ENCODE measurements at regions not wholly inside any gene's neighbourhood (a gene's known extent, or its start where the extent isn't known, plus 50 kb on each side); places are given as distances from the start of the nearest gene placed in this dataset.

DNA sequence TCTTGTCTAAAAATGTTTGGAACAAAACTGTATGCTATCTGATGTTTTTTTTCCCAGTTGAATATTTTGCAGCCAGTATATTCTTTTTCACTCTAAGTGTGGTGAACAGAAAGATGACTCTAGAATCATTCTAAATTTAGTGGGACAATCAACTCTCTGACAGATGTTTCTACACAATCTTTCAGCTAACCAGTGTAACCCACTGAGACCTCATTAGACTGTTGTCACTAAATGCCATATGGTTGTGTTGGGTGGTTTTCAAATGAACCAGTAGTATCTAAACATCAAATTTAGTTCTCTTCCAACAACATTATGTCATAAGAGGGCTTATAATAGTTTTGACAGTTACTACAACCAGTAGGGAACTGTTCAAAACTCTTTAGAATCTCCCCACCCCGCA, 129.6 kb upstream of the PRLR start:
- no peak for DNase-seq

DNA sequence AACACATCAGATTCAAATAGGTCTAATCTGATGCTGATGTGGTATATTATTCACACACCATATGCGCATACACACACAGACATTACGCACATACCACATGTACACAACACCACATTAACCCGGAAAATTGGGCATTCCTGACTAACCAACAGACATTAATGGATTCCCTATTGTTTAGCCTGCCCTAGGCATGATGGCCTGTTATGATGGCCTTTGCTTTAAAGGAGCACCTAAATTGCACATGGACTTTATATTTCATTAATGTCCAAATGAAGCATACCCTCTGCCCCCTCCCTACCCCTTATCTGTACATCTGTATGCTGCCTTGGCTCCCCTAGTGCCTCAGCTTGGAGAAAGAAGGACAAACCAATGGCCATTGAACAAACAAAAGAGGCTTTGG, 127.7 kb upstream of the PRLR start:
- DNase-seq, result no peak

DNA sequence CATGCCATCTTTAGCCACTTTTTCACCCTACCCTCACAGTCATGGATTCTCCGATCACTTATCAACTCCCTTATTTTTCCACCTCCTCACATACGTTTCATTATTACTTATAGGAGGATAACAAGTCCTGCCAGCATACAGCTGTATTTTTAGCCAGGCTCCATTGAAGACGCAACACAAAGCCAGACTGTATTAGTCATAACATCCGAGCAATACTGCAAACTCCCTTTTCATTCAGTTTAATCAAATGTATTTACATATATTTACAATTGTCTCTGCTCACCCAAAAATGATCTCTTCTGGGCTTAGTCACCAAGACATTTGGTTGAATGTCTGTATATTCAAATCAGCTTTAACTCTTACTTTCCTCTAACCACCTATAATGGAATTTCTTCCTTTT, 126.4 kb upstream of the PRLR start:
- no peak for DNase-seq

DNA sequence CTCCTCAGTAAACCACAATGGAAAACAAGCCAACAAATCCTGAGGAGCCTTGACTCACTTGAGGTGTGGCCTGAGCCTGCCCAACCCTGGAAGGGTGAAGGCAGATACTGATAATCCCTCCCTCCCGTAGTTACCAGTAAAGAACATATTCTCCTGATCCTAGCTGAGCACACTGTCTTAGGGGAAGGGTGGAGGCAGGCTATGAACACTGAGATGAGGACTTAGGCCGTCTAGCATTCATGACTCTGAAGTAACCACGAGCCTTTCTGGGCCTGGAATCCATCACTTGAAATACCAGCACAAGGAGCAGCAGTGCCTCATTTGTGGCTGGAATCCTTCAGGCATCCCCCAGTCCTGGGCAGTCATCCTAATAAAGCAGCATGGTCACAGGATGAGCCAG, 124.5 kb upstream of the PRLR start:
- no peak for DNase-seq

DNA sequence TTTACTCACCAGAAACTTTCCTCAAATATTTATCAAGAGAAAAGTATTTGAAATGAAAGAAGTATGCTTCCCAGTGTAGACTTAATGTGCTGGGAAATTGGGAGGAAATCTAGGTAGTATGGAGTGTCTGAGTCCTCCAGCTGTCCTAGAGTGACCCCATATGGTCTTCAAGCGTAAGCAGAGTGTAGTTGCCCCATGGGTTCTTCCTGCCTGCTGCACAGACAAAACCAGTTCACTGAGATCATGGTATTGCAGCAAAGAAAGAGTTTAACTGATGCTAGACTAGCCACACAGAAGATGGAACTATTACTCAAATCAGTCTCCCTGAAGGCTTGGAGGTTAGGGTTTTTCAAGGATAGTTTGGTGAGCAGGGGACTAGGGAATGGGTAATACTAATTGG, 114.9 kb upstream of the PRLR start:
- no peak for DNase-seq

DNA sequence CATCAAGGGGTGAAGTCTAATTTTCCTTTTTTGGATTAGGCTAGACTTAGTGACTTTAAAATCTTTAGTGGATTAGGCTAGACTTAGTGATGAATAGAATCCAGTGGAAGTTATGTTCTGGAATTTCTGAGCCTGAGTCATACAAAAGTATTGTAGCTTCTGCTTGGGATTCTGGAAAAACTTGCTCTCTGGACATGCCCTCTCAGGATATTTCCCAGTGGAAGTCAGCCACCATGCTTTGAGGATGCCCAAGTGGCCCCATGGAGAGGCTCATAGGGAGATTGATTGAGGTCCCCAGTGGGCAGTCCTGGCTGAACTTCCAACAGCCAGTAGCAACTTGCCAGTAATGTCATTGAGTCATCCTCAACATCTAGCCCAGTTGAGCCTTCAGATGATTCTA, 112.4 kb upstream of the PRLR start:
- no peak for DNase-seq

DNA sequence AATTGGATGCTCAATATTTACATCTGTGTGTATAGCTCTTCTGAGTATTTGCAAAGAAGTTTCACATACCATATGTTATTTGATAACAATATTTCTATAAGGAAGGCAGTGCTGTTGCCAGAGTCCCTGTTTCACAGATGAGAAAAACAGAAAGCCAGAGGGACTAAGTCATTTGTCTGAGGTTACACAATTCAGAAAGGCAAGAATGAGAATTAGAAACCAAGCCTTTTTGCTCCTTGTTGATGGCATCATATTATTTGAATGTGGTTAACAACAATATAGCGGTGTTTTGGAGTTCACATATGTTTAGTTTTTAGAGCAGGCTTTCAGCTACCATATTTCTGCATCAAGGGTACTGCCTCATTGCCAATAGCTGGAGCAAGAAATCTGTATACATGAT, 110.9 kb upstream of the PRLR start:
- DNase-seq, result no peak

DNA sequence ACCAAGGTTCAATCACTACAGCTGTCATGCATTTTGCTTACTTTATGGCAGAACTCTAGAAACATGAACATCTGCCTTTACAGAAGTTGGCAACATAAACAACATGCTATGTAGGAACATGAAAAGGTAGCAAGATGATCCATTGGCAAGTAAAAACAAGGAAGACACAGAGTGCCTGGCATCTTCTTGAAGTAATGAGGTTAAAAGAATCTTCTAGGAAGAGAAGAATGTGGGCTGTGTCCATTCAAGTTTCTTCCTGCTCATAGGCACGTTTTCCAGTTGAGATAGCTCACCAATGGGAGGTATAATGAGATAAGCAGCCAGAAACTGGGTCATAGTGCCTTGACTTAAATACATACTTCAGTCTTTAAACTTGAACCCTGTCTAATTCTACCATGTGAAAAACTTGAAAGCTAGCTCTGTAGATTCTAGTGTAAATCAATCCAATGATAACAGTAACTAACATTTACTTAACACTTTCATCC, 109.4 kb upstream of the PRLR start:
- no peak for DNase-seq

DNA sequence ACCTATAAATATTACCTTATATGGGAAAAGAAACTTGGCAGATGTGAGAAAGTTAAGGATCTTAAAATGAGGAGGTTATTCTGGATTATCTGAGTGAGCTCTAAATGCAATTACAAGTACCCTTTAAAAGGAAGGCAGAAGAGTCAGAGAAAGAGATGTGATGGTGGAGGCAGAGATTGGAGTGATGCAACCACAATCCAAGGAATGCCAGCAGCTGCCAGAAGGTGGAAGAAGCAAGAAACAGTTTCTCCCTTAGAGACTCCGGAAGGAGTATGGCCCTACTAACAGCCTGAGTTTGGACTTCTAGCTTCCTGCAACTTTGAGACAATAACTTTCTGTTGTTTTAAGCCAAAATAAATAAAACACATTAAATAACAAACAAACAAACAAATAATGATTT, 108.7 kb upstream of the PRLR start:
- DNase-seq, result no peak

DNA sequence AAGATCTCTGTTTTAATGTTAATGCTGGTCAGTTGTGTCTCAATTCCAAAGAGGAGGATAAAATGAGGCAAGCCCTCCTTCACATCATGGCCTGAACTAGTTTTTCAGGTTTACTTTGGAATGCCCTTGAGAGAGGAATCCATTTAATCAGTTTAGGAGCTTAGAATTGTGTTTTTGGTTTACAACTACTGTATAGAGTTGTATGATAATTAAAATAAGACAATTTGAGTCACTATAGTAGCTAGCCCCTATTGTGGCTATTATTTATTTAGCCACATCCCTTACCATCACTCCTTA, 107.8 kb upstream of the PRLR start:
- no peak for DNase-seq

DNA sequence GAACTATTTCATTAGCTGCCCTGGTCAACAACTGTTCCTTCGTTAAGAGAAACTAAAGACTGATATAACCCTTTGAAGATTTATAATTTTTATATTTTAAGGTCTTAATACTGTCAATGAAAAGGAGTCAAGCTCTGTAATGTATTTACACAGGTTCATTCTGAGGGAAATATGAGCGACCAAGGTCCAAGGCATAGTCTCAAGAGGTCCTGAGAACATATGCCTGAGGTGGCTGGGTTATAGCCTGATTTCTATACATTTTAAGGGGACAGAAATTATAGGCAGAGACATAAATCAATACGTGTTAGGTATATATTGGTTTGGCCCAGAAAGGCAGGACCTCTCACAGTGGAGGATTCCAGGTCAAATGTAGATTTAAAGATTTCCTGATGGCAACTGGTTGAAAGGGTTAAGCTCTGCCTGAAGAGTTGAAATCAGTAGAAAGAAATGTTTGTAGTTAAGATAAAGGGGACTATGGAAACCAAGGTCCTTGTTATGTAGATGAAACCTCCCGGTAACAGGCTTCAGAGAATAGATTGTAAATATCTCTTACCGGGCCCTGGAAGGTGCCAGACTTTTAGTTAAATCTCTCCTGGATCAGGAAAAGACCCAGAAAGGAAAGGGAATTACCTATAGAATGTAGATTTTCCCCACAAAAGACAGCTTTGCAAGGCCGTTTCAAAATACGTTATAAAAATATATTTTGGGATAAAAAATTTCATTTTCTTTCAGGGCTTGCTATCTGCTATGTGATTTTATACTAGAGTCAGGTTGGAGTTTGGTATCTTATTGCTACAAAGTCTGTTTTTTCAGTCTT, 107.3 kb upstream of the PRLR start:
- DNase-seq, result no peak

DNA sequence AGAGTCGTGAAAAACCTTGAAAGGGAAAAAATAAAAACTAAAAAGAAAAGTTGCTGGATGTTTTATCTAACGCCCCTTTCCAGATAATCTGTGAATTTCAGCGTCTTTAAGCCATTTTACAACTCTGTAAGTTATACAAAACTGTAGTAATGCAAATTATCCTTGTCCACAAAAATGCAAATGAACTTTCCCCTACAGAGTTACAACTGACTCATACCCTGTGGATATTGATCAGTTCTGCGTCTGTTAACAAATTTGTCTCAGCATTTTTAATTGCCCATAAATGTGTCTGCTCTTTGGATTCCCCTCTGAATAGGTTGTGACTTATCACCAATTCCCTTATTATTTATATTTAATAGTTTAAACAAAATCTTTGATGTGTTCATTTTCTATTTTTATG, 105.9 kb upstream of the PRLR start:
- DNase-seq, result no peak

DNA sequence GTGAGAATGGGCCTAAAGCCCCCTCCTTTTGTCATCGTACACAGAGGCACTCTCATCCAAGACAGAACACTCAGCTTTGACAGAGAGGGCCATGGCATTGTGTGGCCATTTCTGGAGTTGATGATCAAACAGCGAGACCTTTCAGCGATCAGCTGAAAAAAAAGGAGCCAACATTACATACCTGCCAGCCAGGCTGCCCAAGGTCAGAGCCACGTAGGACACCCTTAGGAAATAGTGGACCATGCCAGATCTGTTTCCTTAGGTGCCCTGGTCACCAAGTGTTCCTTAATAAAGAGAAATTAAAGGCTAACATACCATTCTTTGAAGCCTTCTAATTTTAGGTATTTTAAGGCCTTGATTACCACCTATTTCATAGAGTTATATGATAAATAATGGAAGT, 105.5 kb upstream of the PRLR start:
- no peak for DNase-seq

DNA sequence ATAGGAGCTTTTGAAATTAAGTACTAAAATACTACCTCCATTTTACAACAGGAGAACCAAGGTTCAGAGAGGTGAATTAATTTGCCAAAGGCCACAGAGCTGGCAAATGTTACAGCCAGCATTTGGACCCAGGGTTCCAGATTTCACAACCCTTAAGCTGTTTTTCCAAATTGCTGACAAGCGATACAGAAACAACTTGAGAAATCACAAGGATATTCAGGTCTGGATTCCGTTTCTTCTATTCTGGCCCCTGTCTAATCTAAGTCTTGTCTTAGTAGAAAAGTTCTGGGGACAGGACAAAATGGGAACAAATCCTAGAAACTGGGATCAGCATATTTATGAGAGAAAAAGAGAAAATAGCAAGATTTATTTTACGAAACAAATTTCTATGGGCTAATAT, 103.1 kb upstream of the PRLR start:
- no peak for DNase-seq

DNA sequence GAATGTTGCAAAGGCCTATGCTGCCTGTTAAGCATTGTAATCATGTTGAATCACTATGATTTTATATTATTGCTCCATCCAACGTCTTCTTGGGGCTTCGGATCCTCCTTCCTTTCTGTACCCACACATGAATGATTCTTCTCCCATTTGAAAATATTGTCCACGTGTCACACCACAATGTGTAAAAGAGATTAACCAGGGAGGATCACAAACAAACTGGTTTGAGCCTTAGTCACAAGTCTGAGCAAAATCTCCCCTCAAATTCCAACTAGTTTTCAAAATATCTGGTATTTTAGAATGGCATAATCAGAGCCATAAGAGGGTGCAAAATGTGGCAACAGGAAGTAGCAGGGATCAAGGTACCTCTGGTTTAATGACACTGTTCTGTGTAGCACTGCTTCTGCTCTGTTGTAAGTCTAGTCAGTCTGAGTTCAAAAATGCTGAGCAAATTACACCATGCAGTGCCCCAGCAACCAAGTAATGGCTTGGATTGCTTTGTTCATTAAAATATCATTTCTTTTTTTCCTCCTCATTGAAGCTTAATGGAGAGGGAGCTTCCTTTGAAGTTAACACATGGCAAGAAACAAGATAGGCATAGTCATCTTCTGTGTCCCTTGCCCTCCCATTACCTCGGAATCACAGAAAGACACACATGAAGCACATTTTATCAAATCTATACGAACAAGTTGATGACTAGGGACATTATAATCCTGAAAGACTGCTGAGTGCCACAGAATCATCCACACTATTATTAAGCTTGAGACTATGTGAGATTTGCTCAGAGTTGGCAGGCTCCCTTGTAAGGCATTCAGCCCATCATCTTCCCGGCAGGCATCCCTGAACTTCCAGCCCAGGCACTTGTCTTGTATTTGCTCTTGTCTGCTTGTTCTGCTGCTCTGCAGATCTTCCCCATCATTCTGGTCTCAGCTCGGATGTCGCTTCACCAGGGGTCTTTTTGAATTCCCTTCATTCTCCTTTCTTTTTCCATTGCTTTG, 102.0 kb upstream of the PRLR start:
- DNase-seq, result no peak

DNA sequence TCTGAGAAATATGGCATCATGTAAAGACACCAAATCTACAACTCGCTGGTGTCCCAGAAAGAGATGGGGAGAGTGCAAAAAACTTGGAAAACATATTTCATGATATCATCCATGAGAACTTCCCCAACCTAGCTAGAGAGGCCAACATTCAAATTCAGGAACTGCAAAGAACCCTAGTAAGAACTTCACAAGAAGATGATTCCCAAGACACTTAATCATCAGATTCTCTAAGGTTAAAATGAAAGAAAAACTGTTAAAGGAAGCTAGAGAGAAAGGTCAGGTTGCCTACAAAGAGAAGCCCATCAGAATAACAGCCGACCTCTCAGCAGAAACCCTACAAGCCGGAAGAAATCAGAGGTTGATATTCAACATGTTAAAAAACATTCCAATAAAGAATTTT, 95.5 kb upstream of the PRLR start:
- DNase-seq, result no peak

DNA sequence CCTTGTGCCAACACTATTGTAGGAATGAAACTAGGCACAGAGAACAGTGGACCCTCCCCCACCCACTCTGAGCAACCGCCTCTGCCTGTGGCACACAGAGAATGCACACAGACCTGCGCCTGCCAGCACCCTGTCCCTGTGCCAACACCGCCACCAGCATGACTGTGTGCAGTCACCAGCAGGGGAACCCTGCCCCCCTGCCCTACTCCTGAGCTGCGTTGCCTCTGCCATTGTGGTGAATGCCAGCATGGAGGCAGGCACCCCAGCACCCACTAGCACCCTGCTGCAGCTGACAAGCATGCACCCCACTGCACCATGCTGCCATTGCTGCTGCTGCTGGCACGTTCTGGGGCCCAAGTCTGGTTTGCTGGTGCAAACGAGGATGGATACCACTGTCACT, 94.4 kb upstream of the PRLR start:
- DNase-seq, result no peak

DNA sequence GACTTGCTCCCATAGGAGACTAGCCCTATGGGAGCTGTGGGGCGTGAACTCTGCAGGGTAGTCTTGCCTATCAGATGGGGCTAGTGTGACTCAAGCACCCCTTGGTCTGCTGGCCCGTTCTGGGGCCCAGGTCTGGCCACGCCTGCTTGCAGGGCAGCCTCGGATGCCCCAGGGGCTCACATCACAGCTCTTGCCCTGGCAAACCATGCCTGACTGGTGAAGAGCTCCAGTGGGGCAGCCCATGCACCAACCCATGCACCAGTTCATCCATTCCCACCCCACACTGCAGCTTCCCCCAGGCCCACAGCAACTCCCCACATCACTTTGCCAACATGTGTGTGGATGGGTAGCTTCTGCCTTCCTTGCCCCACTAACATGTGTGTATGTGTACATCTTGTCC, 93.9 kb upstream of the PRLR start:
- DNase-seq, result no peak

DNA sequence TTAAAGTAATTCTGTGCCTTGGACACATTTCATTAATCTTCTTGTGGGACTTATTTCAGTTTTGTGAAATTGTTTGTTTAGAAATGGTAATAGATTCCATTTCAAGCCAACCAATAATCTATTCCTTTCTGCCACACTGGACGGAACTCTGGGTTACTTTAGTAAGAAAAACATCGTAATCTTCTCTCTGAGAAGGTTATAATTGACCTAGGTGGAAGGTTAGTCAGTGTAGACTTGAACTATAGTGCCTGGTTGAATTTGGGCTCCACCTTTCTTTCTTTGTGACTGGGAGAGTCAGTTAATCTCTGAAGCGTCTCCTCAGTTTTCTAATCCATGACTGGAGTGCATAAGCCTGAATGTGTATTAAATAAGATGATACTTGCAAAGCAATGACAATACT, 89.7 kb upstream of the PRLR start:
- DNase-seq, result no peak

DNA sequence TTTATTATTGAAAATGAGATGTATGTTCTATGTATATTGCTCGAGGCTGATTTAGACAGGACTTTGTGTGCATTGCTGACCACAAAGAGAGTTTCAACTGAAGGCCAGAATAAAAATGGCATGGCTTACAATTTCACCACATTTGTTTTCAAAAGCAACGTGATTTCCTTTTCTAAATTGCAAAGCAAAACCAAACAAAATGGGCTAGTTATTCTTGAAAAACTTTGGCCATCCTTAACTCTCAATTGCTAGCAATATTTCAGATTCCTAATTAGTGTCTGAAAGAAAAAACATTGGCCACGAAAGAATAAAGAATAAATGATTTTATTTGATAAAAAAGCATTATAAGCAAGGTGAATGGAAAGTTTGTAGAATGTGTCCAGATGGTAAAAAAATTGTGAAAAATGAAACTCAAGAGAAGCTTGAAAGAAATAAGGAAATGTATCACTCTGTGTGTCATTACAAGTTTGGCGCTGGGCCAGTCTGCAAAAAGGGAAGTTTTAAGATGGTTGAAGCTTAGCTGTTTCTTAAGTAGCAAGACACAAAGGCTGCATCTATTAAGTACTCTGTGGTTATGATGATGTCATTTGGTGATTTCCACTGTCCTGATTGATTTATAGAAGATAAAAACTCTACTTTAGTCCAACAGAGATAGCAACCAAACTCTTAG, 89.2 kb upstream of the PRLR start:
- no peak for DNase-seq

DNA sequence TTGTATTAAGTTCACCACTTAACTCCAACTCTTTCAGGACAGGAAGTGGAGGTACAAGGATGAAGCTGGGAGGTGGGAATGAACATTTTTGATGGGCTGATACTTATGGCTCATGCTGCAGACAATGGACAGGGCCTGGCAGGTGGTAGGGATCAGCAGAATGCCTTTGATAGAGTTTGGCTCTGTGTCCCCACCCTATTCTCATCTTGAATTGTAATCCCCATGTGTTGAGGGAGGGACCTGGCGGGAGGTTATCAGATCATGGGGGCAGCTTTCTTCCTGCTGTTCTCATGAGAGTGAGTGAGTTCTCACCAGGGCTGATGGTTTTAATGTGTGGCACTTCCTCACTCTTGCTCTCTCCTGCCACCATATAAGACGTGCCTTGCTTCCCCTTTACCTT, 87.3 kb upstream of the PRLR start:
- no peak for DNase-seq

DNA sequence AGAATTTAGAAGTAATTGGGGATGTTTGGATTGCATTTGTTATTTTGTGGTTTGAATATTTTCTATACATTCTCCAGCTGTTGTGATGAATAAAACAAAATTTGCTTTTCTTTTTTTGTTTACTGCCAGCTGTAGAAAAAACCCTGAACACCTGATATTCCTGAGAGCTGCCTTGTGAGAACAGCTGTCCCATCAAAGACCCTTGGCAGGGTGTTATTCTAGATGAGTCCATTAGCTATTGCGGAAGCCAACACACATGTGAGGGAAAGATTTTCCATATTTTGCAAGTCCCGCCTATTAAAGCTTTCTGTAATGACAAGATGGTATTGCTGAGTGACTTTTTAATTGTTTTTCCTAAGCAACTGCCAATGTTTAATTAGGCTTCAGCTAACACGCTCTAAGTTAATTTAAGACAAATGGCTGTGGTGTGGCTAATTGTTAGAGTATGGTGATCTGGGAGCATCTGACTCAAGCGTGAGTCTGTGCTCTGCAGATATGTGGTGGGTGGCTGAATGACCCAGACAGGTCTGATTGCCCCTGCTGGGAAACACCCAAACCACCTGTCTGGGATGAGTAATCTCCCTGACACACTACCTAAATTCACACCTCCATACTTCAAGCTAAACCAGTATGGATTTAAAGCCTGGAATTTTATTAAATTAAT, 86.5 kb upstream of the PRLR start:
- no peak for DNase-seq

DNA sequence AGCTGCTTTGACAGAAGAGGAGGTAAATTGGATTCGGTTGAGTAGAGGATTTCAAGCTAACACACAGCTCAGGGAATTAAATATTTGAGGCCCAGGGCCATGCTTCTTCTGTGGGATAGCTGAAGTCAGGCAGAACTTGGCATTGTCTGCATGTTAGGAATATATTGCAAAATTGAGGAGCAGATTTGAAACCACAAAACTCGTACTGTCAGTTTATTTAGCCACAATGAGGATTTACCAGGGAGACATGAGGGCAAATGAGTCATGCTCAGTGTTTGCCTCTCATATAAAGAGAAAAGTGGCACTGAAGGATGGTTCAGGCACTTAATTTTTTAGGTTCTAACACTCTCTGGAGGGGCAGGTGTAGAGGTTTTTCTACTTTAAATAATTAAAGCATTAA, 83.0 kb upstream of the PRLR start:
- DNase-seq, result no peak
